ENCODE measurements at regions not wholly inside any gene's neighbourhood (a gene's known extent, or its start where the extent isn't known, plus 50 kb on each side); places are given as distances from the start of the nearest gene placed in this dataset.

DNA sequence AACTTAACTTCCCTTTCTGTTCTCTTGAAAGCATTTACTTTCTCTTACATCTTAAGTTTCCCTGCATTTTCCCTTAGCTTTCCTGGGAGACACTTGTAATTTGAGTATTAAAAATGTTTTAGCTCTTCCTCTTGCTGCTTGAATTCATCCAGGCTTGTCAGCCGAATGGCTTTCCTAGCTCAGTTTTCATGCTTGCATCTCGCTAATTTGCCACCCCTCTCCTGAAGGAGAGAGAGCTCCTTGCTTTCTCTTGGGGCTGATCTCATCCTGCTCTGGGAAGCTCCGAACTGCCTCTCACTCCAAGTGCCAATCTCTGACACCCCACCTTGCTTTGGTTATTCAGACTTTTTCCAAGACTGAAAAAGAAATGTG lies 374.6 kb upstream of the TBL1XR1 start:
- TF ChIP-seq, protein P1, sequence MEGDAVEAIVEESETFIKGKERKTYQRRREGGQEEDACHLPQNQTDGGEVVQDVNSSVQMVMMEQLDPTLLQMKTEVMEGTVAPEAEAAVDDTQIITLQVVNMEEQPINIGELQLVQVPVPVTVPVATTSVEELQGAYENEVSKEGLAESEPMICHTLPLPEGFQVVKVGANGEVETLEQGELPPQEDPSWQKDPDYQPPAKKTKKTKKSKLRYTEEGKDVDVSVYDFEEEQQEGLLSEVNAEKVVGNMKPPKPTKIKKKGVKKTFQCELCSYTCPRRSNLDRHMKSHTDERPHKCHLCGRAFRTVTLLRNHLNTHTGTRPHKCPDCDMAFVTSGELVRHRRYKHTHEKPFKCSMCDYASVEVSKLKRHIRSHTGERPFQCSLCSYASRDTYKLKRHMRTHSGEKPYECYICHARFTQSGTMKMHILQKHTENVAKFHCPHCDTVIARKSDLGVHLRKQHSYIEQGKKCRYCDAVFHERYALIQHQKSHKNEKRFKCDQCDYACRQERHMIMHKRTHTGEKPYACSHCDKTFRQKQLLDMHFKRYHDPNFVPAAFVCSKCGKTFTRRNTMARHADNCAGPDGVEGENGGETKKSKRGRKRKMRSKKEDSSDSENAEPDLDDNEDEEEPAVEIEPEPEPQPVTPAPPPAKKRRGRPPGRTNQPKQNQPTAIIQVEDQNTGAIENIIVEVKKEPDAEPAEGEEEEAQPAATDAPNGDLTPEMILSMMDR (IDR thresholded peaks at IDR 0.05) = no peak
- no peak for TF ChIP-seq POLR2A (IDR thresholded peaks at IDR 0.05)
